Upper lobe of left lung (tissue), 6 donors: ENCODE measurements at regions not wholly inside any gene's neighbourhood (a gene's known extent, or its start where the extent isn't known, plus 50 kb on each side); places are given as distances from the start of the nearest gene placed in this dataset.

Experiments
- ATAC-seq, 2 donors: fragments of 200-7000 bp; cut with Tn5 transposase; one replicate each; pipeline ENCODE4 v1.9.1; 2022; ENCODE audit warnings: mild to moderate bottlenecking in 2 of 2, moderate library complexity in 2 of 2; ENCODE audit not compliant: low FRiP score in 2 of 2
- DNase-seq, 2 donors: peaks; one replicate each; pipeline ENCODE4 v3.0.0-alpha.2; 2019 to 2020
- H3K27ac ChIP-seq, 4 donors: fragments of 200-600 bp; sonication (generic); one replicate each; pipeline ENCODE4 v1.5.1; 2016 to 2019
- H3K27me3 ChIP-seq, 4 donors: fragments of 200-600 bp; sonication (generic); one replicate each; pipeline ENCODE4 v1.5.1; 2017 to 2019
- H3K36me3 ChIP-seq, 4 donors: fragments of 200-600 bp; sonication (generic); one replicate each; pipeline ENCODE4 v1.5.1; 2016 to 2019
- H3K4me1 ChIP-seq, 4 donors: fragments of 200-600 bp; sonication (generic); one replicate each; pipeline ENCODE4 v1.5.1; 2018 to 2019
- H3K4me3 ChIP-seq, 4 donors: fragments of 200-600 bp; sonication (generic); one replicate each; pipeline ENCODE4 v1.5.1; 2017 to 2019; ENCODE audit warnings: mild to moderate bottlenecking in 2 of 4, moderate library complexity in 1 of 4
- H3K9me3 ChIP-seq, 4 donors: fragments of 200-600 bp; sonication (generic); one replicate each; pipeline ENCODE4 v1.5.1; 2018 to 2019
- EP300 ChIP-seq, 4 donors: sonication (generic); formaldehyde crosslinking; IDR thresholded peaks; one replicate each; pipeline ENCODE4 v1.5.1; 2017; ENCODE audit warnings: antibody characterized with exemption in 4 of 4, control low read depth in 2 of 4
- POLR2A ChIP-seq, 4 donors: fragments of 450-650 bp; IDR thresholded peaks; one replicate each; pipeline ENCODE4 v1.5.1; 2016 to 2017; ENCODE audit warnings: antibody characterized with exemption in 4 of 4, mild to moderate bottlenecking in 2 of 4
- POLR2AphosphoS5 ChIP-seq, 2 donors: sonication (generic); formaldehyde crosslinking; IDR thresholded peaks; one replicate each; pipeline ENCODE4 v1.5.1; 2017; ENCODE audit warnings: antibody characterized with exemption in 2 of 2
- WGBS, 2 donors: methylation state at CpG; one replicate each; pipeline ENCODE4 v1.1.5; 2017 to 2018; 5-methylcytosine and 5-hydroxymethylcytosine counted together
- TF ChIP-seq, protein P1 (sequence below), 6 experiments: fragments of 450-650 bp in 4 of 6; fragments of 200-600 bp in 2 of 6; sonication (generic) in 2 of 6; IDR thresholded peaks; one replicate each; pipeline ENCODE4 v1.5.1; 2016 to 2019; ENCODE audit warnings: antibody characterized with exemption in 6 of 6
- donor health status: DM: no; HTN: no; CAD: no; lungs with moderate emphysema.
- donor health status: DM: no; HTN: yes; CAD: no; lungs with severe emphysema.

DNA sequence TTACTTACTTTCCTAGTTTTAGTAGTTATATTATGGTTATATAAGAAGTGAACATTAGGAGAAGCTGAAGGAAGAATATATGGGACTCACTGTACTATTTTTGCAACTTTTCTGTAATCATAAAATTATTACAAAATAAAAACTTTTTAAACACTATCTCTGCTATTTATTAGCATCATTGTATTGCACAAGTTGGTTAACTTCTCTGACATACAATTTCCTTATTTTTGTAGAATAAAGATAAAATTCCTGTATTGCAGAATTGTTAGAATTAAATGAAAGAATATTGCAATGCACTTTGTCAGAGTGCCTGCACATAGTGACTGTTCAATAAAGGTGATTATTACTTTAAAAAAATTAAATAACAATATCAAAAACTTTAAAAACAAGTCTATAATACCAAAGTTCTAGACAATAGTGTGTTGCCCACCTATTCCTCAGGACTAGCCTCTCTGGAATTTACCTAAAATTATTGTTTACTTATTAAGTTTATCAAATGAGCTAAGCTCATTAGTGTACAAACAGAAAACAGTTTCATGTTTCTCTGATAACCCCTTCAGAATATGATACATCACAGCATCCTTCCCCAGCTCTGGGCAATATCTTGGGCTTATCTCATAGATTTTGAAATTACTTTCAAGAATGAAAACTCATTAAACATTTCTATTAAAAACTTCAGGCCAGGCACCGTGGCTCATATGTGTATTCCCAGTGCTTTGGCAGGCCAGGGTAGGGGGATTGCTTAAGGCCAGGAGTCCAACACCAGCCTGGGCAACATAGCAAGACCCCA, 77.4 kb upstream of the TMPO start:
- DNase-seq (no peak), ATAC-seq (no peak)
- TF ChIP-seq POLR2AphosphoS5 (IDR thresholded peaks at IDR 0.05) (no peak), EP300 (IDR thresholded peaks at IDR 0.05) (no peak), POLR2A (IDR thresholded peaks at IDR 0.05) (no peak)
- TF ChIP-seq, protein P1, sequence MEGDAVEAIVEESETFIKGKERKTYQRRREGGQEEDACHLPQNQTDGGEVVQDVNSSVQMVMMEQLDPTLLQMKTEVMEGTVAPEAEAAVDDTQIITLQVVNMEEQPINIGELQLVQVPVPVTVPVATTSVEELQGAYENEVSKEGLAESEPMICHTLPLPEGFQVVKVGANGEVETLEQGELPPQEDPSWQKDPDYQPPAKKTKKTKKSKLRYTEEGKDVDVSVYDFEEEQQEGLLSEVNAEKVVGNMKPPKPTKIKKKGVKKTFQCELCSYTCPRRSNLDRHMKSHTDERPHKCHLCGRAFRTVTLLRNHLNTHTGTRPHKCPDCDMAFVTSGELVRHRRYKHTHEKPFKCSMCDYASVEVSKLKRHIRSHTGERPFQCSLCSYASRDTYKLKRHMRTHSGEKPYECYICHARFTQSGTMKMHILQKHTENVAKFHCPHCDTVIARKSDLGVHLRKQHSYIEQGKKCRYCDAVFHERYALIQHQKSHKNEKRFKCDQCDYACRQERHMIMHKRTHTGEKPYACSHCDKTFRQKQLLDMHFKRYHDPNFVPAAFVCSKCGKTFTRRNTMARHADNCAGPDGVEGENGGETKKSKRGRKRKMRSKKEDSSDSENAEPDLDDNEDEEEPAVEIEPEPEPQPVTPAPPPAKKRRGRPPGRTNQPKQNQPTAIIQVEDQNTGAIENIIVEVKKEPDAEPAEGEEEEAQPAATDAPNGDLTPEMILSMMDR (IDR thresholded peaks at IDR 0.05) = no peak
- Histone ChIP-seq H3K4me1 (peaks cover 16 to 30% (median 17%) of the 10 kb centered on the region in 4 donors), H3K27ac (no peak overlapping the region), H3K9me3 (no peaks in the 10 kb centered on the region), H3K27me3 (no peaks in the 10 kb centered on the region), H3K36me3 (no peaks in the 10 kb centered on the region), H3K4me3 (no peak overlapping the region)
- 84 to 91% methylated on average over 1 of the region's 1 CpG for WGBS, 2 donors

DNA sequence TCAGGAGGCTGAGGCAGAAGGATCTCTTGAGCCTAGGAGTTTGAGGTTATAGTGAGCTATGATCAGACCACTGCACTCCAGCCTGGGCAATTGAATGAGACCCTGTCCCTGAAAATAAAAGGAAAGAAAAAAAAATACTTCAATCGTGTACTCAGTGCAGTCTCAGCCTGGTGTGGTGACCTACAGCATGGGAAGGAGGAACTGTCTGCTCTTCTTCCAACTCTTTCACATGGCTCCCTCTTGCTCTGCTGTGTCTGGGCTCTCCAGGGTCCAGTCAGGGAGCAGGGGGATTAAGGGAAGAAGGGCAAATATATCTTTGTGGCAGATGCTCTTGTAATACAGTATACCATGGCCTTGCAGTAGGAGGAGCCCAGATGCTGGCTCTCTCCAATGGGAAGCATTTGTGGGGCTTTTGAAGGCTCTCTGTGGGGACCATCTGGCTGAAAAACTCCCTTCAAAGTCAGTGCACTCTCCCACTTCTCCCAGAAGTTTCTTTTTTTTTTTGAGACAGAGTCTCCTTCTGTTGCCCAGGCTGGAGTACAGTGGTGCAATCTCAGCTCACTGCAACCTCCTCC, 76.6 kb upstream of the TMPO start:
- H3K9me3 ChIP-seq = no peaks in the 10 kb centered on the region
- WGBS, 2 donors = 50 to 52% methylated on average over 1 of the region's 1 CpG
- H3K4me1 ChIP-seq = peaks cover 16 to 30% (median 17%) of the 10 kb centered on the region in 4 donors
- H3K36me3 ChIP-seq = no peaks in the 10 kb centered on the region
- TF ChIP-seq POLR2AphosphoS5 (IDR thresholded peaks at IDR 0.05) = no peak
- TF ChIP-seq, protein P1 (IDR thresholded peaks at IDR 0.05) = no peak
- no peak for TF ChIP-seq EP300 (IDR thresholded peaks at IDR 0.05)
- TF ChIP-seq POLR2A (IDR thresholded peaks at IDR 0.05) = no peak
- no peak overlapping the region for H3K4me3 ChIP-seq
- peak overlapping the region in 3 of 4 donors; percentile 74 to 85 (median 80) for H3K27ac ChIP-seq
- no peak for DNase-seq
- H3K27me3 ChIP-seq = no peaks in the 10 kb centered on the region
- ATAC-seq = peak in 1 of 2 donors; percentile 41

DNA sequence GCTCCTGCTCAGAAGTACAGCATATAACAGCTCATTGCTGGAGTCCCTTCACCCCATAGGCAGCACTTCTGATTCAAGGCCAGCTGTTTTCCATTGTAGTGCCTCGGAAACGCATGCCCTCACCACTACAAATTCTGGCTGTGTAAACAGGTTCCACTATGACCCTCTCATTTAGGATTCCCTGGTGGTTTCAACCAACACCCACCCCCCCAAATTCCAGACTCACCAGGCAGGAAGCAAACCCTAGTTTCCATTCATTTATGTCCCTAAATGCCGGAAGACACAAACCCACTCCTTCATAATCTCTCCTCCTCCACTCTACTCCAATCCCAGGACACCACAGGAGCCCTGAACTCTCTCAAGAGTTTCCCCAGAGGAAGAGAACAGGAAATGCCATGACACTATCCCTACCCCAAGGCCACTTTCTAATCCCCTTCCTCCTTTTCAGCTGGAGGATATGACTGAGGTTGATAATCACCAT, 75.9 kb upstream of the TMPO start:
- ATAC-seq = peak; percentile 80 to 82
- TF ChIP-seq, protein P1 (IDR thresholded peaks at IDR 0.05) = no peak
- TF ChIP-seq EP300 (IDR thresholded peaks at IDR 0.05) (no peak), POLR2AphosphoS5 (IDR thresholded peaks at IDR 0.05) (no peak), POLR2A (IDR thresholded peaks at IDR 0.05) (no peak)
- peak overlapping the region; percentile 71 to 85 (median 77) for H3K27ac ChIP-seq
- H3K4me3 ChIP-seq = no peak overlapping the region
- peaks cover 16 to 30% (median 17%) of the 10 kb centered on the region in 4 donors for H3K4me1 ChIP-seq
- DNase-seq = no peak
- 21 to 23% methylated on average over 3 of the region's 3 CpGs for WGBS, 2 donors
- no peaks in the 10 kb centered on the region for H3K9me3 ChIP-seq
- H3K36me3 ChIP-seq = no peaks in the 10 kb centered on the region
- no peaks in the 10 kb centered on the region for H3K27me3 ChIP-seq

DNA sequence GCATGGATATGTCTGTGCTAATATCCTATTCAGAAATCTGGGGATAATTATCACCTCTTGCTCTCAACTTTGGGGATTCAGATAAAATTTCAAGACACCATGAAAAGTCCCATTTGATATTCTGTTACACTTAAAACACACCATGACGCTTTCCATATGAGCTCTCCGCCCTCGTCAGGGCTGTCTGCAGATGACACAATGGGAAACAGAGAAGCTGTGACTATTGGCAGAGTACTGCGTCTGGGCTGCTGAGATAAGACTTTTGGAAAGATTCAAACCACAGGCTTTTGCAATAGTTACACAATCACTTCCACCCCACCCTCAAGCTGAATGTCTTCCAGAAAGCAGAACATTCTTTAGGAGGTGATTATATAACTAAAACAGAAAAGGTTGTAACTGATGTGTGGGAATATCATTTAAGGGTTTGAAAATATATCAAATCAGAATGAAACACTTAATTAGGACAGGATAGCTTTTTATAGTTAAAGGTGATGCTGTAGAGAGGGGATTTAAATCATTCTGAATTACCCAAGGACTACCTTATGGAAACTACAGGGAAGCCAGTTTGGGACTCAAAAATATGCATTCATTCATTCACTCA, 75.3 kb upstream of the TMPO start:
- Histone ChIP-seq H3K27ac (peak overlapping the region; percentile 71 to 85 (median 77)), H3K9me3 (no peaks in the 10 kb centered on the region), H3K27me3 (no peaks in the 10 kb centered on the region), H3K4me1 (peaks cover 16 to 30% (median 17%) of the 10 kb centered on the region in 4 donors), H3K4me3 (no peak overlapping the region), H3K36me3 (no peaks in the 10 kb centered on the region)
- 0 to 10% methylated on average over 4 of the region's 4 CpGs for WGBS, 2 donors
- peak in 1 of 2 donors; percentile 79 for DNase-seq
- peak; percentile 92 to 97 for ATAC-seq
- TF ChIP-seq POLR2A (IDR thresholded peaks at IDR 0.05) (no peak), EP300 (IDR thresholded peaks at IDR 0.05) (peak in 2 of 4 donors; percentile 81 to 89), POLR2AphosphoS5 (IDR thresholded peaks at IDR 0.05) (peak; percentile 81 to 85)
- TF ChIP-seq, protein P1 (IDR thresholded peaks at IDR 0.05) = no peak
